ENCODE measurements at regions not wholly inside any gene's neighbourhood (a gene's known extent, or its start where the extent isn't known, plus 50 kb on each side); places are given as distances from the start of the nearest gene placed in this dataset.

DNA sequence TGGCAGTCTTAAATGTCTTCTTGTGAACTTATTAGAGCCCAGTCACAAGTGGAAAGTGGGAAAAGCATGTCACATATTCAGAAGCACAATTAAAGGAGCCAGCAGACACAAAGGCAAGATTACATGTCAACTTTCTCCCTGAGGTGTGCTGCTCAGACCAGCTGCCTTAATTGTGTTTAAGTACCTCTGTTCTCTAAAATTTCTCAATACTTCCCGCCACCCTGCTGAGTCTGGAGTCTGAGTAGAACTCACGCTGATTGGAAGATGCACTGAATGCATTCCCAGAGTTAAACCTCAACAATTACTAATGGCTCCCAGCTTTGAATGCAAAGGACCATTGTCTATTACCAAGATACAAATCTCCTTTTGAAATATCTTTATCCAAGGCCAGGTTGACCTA lies 166.4 kb upstream of the COBL start:
- Histone ChIP-seq H3K4me3 (no peak overlapping the region), H3K4me1 (no peaks in the 10 kb centered on the region), H3K9me3 (no peaks in the 10 kb centered on the region), H3K36me3 (no peaks in the 10 kb centered on the region), H3K27ac (no peak overlapping the region), H3K27me3 (ENCODE audit: low read depth) (no peaks in the 10 kb centered on the region)
- intact Hi-C loops (cut with DNase I), result no loop called here
- no peak for ATAC-seq
- TF ChIP-seq, protein P1, sequence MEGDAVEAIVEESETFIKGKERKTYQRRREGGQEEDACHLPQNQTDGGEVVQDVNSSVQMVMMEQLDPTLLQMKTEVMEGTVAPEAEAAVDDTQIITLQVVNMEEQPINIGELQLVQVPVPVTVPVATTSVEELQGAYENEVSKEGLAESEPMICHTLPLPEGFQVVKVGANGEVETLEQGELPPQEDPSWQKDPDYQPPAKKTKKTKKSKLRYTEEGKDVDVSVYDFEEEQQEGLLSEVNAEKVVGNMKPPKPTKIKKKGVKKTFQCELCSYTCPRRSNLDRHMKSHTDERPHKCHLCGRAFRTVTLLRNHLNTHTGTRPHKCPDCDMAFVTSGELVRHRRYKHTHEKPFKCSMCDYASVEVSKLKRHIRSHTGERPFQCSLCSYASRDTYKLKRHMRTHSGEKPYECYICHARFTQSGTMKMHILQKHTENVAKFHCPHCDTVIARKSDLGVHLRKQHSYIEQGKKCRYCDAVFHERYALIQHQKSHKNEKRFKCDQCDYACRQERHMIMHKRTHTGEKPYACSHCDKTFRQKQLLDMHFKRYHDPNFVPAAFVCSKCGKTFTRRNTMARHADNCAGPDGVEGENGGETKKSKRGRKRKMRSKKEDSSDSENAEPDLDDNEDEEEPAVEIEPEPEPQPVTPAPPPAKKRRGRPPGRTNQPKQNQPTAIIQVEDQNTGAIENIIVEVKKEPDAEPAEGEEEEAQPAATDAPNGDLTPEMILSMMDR (IDR thresholded peaks at IDR 0.05), result no peak
- no peak for DNase-seq

DNA sequence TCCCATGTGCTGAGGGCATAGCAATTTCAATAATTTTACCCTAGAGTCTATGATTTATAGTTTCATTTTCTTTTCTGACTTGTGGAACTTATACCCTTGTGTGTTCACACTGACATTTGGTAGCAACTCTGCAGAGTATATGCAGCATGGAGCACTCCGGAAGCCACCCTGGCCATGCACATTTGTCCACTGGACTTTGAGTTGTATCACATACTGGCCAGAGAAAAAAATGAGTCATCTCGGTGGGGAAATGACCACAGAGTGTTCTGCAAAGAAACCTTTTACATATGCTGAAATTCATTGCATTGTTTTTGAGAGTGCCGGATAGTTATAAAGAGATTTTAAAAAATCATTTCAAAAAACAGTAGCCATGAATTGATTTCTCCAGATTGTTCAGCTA lies 164.8 kb upstream of the COBL start:
- no peaks in the 10 kb centered on the region for H3K36me3 ChIP-seq
- no peak overlapping the region for H3K4me3 ChIP-seq
- ATAC-seq (no peak), DNase-seq (no peak)
- no peaks in the 10 kb centered on the region for H3K9me3 ChIP-seq
- no peaks in the 10 kb centered on the region for H3K4me1 ChIP-seq
- no peak overlapping the region for H3K27ac ChIP-seq
- intact Hi-C loops (cut with DNase I), result no loop called here
- H3K27me3 ChIP-seq (ENCODE audit: low read depth), result no peaks in the 10 kb centered on the region
- TF ChIP-seq, protein P1 (IDR thresholded peaks at IDR 0.05), result no peak

DNA sequence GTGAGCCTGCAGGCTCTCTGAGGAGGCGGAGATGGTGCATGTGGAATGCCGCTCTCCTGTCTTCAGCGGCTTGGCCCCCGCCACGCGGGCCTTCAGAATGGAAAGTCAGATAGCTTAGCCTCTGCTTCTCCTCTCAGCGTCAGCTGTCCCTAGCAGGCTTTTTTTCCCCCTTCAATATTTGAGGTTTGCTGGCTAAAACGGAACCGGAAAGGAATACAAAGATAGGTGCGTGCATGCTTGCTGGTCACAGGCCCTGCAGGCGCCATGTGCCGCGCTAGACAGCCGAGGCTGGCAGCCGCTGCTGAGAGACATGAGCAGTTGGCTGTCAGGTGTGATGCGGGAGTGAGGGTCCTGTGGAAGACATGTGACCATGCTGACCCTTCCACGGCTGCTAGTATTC lies 161.2 kb upstream of the COBL start:
- Histone ChIP-seq H3K36me3 (no peaks in the 10 kb centered on the region), H3K4me1 (no peaks in the 10 kb centered on the region), H3K27me3 (ENCODE audit: low read depth) (no peaks in the 10 kb centered on the region), H3K9me3 (no peaks in the 10 kb centered on the region), H3K4me3 (no peak overlapping the region), H3K27ac (no peak overlapping the region)
- TF ChIP-seq, protein P1 (IDR thresholded peaks at IDR 0.05), result no peak
- intact Hi-C loops (cut with DNase I), result no loop called here
- no peak for DNase-seq
- ATAC-seq, result no peak

DNA sequence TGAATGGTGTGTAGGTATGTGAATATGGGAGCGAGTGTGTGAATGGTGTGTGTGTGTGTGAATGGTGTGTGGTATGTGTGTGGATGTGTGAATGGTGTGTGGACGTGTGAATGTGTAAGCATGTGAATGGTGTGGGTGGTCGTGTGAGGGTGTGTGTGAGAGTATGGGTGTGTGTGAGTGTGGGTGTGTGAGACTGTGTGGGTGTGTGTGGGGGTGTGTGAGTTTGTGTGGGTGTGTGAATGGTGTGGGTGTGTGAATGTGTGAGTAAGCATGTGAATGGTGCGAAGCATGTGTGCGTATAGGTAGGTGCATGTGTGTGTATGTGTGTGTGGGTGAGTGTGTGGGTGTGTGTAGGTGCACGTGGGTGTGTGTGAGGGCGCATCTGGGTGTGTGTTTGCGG lies 160.7 kb upstream of the COBL start:
- Histone ChIP-seq H3K27ac (no peak overlapping the region), H3K27me3 (ENCODE audit: low read depth) (no peaks in the 10 kb centered on the region), H3K4me3 (no peak overlapping the region), H3K4me1 (no peaks in the 10 kb centered on the region), H3K36me3 (no peaks in the 10 kb centered on the region), H3K9me3 (no peaks in the 10 kb centered on the region)
- TF ChIP-seq, protein P1 (IDR thresholded peaks at IDR 0.05), result no peak
- ATAC-seq (peak in 1 of 2 donors; percentile 20), DNase-seq (no peak)
- intact Hi-C loops (cut with DNase I), result no loop called here

DNA sequence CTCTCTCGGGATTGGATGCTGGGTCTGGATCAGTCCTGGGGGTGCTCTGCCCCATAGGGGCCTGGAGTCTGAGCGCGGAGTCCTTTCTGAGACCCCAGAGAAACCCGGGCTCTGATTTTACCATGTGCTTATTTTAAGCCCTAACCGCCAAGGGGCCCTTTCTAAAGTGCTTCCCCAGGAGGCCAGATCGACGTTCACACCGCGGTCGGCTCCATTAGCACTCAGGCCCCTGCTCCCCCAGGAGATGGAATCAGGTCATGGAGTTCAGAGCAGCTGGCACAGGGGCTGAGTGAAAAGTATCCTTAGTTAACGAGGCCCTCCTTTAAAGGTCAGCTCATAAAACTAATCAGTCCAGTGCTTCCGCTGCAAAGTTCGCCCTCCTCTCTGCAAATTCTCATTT lies 159.4 kb upstream of the COBL start:
- ATAC-seq (no peak), DNase-seq (no peak)
- TF ChIP-seq, protein P1 (IDR thresholded peaks at IDR 0.05), result no peak
- H3K27me3 ChIP-seq (ENCODE audit: low read depth), result peaks cover 5% of the 10 kb centered on the region
- no peaks in the 10 kb centered on the region for H3K36me3 ChIP-seq
- H3K27ac ChIP-seq, result no peak overlapping the region
- no peaks in the 10 kb centered on the region for H3K4me1 ChIP-seq
- H3K4me3 ChIP-seq, result no peak overlapping the region
- intact Hi-C loops (cut with DNase I), result no loop called here
- H3K9me3 ChIP-seq, result no peaks in the 10 kb centered on the region

DNA sequence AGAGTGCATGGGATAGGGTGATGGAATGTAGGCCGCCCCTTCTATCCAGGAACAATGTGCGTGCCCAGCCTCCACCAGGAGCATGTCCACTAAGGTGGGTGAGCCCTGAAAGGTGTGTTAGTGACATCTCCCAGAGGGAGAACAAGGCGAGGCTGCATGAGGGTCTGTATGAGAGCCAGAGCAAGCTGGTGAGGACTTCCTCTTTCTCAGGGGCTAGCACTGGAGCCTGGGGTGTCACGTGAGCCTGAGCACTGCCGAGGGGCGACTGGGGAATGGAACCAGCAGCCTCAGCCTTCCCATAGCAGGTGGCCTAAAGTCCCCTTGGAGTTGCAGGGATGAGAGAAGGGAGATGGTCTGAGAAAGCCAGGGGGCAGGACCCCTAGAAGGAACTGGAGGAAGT lies 156.3 kb upstream of the COBL start:
- no peak overlapping the region for H3K4me3 ChIP-seq
- intact Hi-C loops (cut with DNase I), result no loop called here
- ATAC-seq (no peak), DNase-seq (no peak)
- no peaks in the 10 kb centered on the region for H3K9me3 ChIP-seq
- no peak overlapping the region for H3K27ac ChIP-seq
- H3K4me1 ChIP-seq, result no peaks in the 10 kb centered on the region
- peaks cover 14% of the 10 kb centered on the region for H3K27me3 ChIP-seq (ENCODE audit: low read depth)
- TF ChIP-seq, protein P1 (IDR thresholded peaks at IDR 0.05), result no peak
- H3K36me3 ChIP-seq, result no peaks in the 10 kb centered on the region
